SU-DHL-6 (cell line): ENCODE measurements at regions not wholly inside any gene's neighbourhood (a gene's known extent, or its start where the extent isn't known, plus 50 kb on each side); places are given as distances from the start of the nearest gene placed in this dataset.

Experiments
- H2AFZ ChIP-seq: fragments of 200-600 bp; sonication (generic); 2 replicates; pipeline ENCODE4 v1.6.1; 2014; ENCODE audit warnings: low read depth, mild to moderate bottlenecking, moderate library complexity, mixed read lengths, antibody characterized with exemption, low read length; ENCODE audit not compliant: severe bottlenecking
- H3F3A ChIP-seq: fragments of 200-600 bp; shearing (Covaris generic); 2 replicates; pipeline ENCODE4 v1.6.0; 2016; ENCODE audit warnings: antibody characterized with exemption, mild to moderate bottlenecking; ENCODE audit not compliant: insufficient read depth
- H3K27ac ChIP-seq: fragments of 200-600 bp; sonication (generic); 2 replicates; pipeline ENCODE4 v1.5.1; 2016; ENCODE audit warnings: low read depth, mild to moderate bottlenecking, low read length, moderate library complexity, mixed read lengths
- H3K27me3 ChIP-seq: fragments of 200-600 bp; sonication (generic), shearing (Covaris generic); 2 replicates; pipeline ENCODE4 v1.6.0; 2014; ENCODE audit warnings: mild to moderate bottlenecking, low read length
- H3K36me3 ChIP-seq: fragments of 200-600 bp; sonication (generic); 2 replicates; pipeline ENCODE4 v1.6.1; 2014; ENCODE audit warnings: mild to moderate bottlenecking, low read length, mixed read lengths
- H3K4me2 ChIP-seq: fragments of 300-600, 200-600 bp; shearing (Covaris generic), sonication (generic); 2 replicates; pipeline ENCODE4 v1.6.0; 2014; ENCODE audit warnings: low read length, low read depth, mild to moderate bottlenecking; ENCODE audit not compliant: poor library complexity, severe bottlenecking
- H3K4me3 ChIP-seq: fragments of 200-600 bp; sonication (generic); 2 replicates; pipeline ENCODE4 v1.5.1; 2014; ENCODE audit warnings: antibody characterized with exemption, low read length, mild to moderate bottlenecking, mixed read lengths; ENCODE audit not compliant: insufficient read depth, poor library complexity, severe bottlenecking
- H3K79me2 ChIP-seq: fragments of 200-600 bp; sonication (generic); 2 replicates; pipeline ENCODE4 v1.6.1; 2014; ENCODE audit warnings: mild to moderate bottlenecking, low read length, moderate library complexity; ENCODE audit not compliant: insufficient read depth
- H3K9ac ChIP-seq: fragments of 200-600 bp; sonication (generic); 2 replicates; pipeline ENCODE4 v1.7.0; 2014; ENCODE audit warnings: mild to moderate bottlenecking, low read length
- H3K9me2 ChIP-seq: fragments of 200-600 bp; sonication (generic); replicated peaks from 2 replicates; pipeline ENCODE4 v1.6.1; 2014; ENCODE audit warnings: low read length; ENCODE audit not compliant: insufficient read depth
- H3K9me3 ChIP-seq: fragments of 200-600 bp; sonication (generic); 2 replicates; pipeline ENCODE4 v1.6.1; 2014; ENCODE audit warnings: low read length, mixed read lengths; ENCODE audit not compliant: insufficient read depth
- H4K20me1 ChIP-seq: fragments of 200-600 bp; sonication (generic); 2 replicates; pipeline ENCODE4 v1.6.1; 2014; ENCODE audit warnings: low read depth, mild to moderate bottlenecking, antibody characterized with exemption, low read length, moderate library complexity, mixed read lengths
- EZH2phosphoT487 ChIP-seq: fragments of 200-600 bp; sonication (generic), shearing (Covaris generic); conservative IDR thresholded peaks from 2 replicates; pipeline ENCODE4 v1.6.1; 2018; ENCODE audit warnings: mild to moderate bottlenecking, antibody characterized with exemption, low read length, moderate library complexity, mixed read lengths
- TF ChIP-seq, protein P1 (sequence below): fragments of 200-600 bp; sonication (generic); IDR thresholded peaks from one replicate; pipeline ENCODE4 v1.5.1; 2017; ENCODE audit warnings: antibody characterized with exemption, mild to moderate bottlenecking, low read length, moderate library complexity; ENCODE audit not compliant: insufficient read depth, poor library complexity, severe bottlenecking

DNA sequence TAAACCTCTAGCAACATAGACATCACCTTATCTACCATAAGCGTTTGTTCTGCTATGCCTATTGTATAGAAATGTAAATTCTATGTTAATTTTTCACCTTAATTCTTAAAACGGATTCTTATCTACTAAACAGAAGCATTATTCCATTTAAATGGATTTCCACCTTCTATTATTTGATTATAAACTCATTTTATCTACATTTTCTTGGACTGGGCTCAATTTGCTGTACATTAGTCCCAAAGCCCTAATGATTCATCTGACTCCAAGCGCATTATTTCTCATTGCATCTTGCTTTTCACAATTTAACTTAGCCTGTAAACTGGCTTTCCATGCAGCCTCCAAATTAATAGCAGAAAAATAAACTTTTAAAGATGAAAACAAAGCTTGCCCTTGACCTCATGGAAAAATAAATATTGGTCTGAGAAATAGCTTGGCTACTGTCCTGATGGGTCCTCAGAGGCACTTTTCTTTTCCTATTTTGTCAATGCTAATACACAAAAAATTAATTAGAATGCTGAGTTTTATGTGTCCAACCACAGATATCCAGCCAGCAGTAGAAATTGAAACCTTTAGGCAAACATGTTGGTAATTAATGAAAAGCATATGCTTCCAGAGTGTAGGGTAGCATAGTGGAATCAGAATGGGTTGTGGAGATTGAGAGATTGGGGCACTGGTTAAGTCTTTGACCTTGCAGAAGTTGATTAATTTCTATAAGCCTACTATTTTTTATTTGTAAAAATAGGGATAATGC, 81.4 kb upstream of the CFAP20DC start:
- Histone ChIP-seq H2AFZ (no peak overlapping the region), H3K27ac (no peak overlapping the region), H3K4me2 (no peak overlapping the region), H3K4me3 (no peak overlapping the region), H3K36me3 (no peaks in the 10 kb centered on the region), H3K79me2 (no peaks in the 10 kb centered on the region), H3K9ac (no peak overlapping the region), H3K27me3 (no peaks in the 10 kb centered on the region), H4K20me1 (no peaks in the 10 kb centered on the region), H3F3A (no peaks in the 10 kb centered on the region), H3K9me3 (no peaks in the 10 kb centered on the region), H3K9me2 (no peaks in the 10 kb centered on the region)
- TF ChIP-seq EZH2phosphoT487 = no peak
- TF ChIP-seq, protein P1, sequence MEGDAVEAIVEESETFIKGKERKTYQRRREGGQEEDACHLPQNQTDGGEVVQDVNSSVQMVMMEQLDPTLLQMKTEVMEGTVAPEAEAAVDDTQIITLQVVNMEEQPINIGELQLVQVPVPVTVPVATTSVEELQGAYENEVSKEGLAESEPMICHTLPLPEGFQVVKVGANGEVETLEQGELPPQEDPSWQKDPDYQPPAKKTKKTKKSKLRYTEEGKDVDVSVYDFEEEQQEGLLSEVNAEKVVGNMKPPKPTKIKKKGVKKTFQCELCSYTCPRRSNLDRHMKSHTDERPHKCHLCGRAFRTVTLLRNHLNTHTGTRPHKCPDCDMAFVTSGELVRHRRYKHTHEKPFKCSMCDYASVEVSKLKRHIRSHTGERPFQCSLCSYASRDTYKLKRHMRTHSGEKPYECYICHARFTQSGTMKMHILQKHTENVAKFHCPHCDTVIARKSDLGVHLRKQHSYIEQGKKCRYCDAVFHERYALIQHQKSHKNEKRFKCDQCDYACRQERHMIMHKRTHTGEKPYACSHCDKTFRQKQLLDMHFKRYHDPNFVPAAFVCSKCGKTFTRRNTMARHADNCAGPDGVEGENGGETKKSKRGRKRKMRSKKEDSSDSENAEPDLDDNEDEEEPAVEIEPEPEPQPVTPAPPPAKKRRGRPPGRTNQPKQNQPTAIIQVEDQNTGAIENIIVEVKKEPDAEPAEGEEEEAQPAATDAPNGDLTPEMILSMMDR = no peak

DNA sequence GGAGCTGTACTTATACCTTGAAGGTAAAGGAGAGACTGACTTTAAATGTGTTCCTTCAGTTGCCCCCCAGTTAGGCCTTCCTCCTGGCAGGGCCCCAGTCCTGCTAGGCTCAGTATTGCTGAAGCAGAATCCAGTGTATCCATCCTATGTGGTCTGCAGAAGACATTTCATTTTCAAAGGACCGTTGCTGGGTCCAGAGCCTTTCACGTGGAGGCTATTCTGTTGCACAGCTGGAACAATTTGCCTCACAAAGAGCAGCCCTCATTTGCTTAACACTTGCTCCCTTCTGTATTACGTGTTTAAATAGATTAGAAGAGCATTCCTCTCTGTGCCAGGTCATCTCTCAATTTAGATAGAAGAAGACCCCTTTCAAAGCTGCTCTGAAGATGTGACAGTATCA, 78.9 kb upstream of the CFAP20DC start:
- Histone ChIP-seq H3K79me2 (no peaks in the 10 kb centered on the region), H3K27ac (no peak overlapping the region), H3K9ac (no peak overlapping the region)

GRCh38 chr3:59127071-59127470, 77.2 kb upstream of the CFAP20DC start:
- Histone ChIP-seq H3K9ac (no peak overlapping the region), H3K79me2 (no peaks in the 10 kb centered on the region), H3K9me3 (no peaks in the 10 kb centered on the region), H3K9me2 (no peaks in the 10 kb centered on the region), H3K27me3 (no peaks in the 10 kb centered on the region), H3K27ac (no peak overlapping the region), H4K20me1 (no peaks in the 10 kb centered on the region), H2AFZ (no peak overlapping the region), H3K4me3 (no peak overlapping the region), H3K4me2 (no peak overlapping the region), H3K36me3 (no peaks in the 10 kb centered on the region), H3F3A (no peaks in the 10 kb centered on the region)
- TF ChIP-seq EZH2phosphoT487 = no peak
- TF ChIP-seq, protein P1 = no peak

More for the DNA sequence above, 78.9 kb upstream of the CFAP20DC start:
- Histone ChIP-seq H2AFZ (no peak overlapping the region), H3K4me2 (no peak overlapping the region), H3K36me3 (no peaks in the 10 kb centered on the region), H4K20me1 (no peaks in the 10 kb centered on the region), H3F3A (no peaks in the 10 kb centered on the region), H3K27me3 (no peaks in the 10 kb centered on the region), H3K4me3 (no peak overlapping the region), H3K9me2 (no peaks in the 10 kb centered on the region), H3K9me3 (no peaks in the 10 kb centered on the region)
- no peak for TF ChIP-seq EZH2phosphoT487
- TF ChIP-seq, protein P1 = no peak
